ENCODE measurements at regions not wholly inside any gene's neighbourhood (a gene's known extent, or its start where the extent isn't known, plus 50 kb on each side); places are given as distances from the start of the nearest gene placed in this dataset.

GRCh38 chr3:194197396-194197960, 61.5 kb downstream of the HES1 start:
- Mint-ChIP-seq H3K4me3 (no peak overlapping the region), H3K4me1 (peaks cover 13 to 27% (median 19%) of the 10 kb centered on the region in 7 donors), H3K27me3 (peaks cover 0 to 23% (median 6%) of the 10 kb centered on the region in 5 donors), H3K36me3 (no peaks in the 10 kb centered on the region), H3K9me3 (no peaks in the 10 kb centered on the region), H3K27ac (no peak overlapping the region)
- DNase-seq (no peak), ATAC-seq (no peak)
- intact Hi-C loops (cut with micrococcal nuclease), result no loop called here
- H3K4me3 ChIP-seq (ENCODE audit: low read length), result no peak overlapping the region
- no peaks in the 10 kb centered on the region for H3K36me3 ChIP-seq (ENCODE audit: control insufficient read depth in 2 of 3, insufficient read depth in 3 of 3, low read length in 3 of 3)
- peaks cover 0 to 4% of the 10 kb centered on the region in 2 donors for H3K4me1 ChIP-seq (ENCODE audit: control insufficient read depth in 2 of 2, insufficient read depth in 2 of 2, low read length in 2 of 2)
- H3K27me3 ChIP-seq (ENCODE audit: control insufficient read depth in 2 of 2, insufficient read depth in 2 of 2, low read length in 2 of 2), result no peaks in the 10 kb centered on the region
- H3K27ac ChIP-seq (ENCODE audit: low read depth, low read length), result no peak overlapping the region
- no peaks in the 10 kb centered on the region for H3K9me3 ChIP-seq (ENCODE audit: control insufficient read depth in 2 of 3, low read length in 3 of 3)
- ChIA-PET CTCF (interaction anchor here (0.6 kb wide), 1 partner anchor 399 kb away, joined by 3 read pairs; no protein-coding TSS in a partner anchor), POLR2A (no interaction called here)

GRCh38 chr3:194197981-194198695, 62.2 kb downstream of the HES1 start:
- Mint-ChIP-seq H3K4me1 (peaks cover 13 to 30% (median 20%) of the 10 kb centered on the region in 7 donors), H3K9me3 (no peaks in the 10 kb centered on the region), H3K4me3 (no peak overlapping the region), H3K27ac (no peak overlapping the region), H3K27me3 (peaks cover 0 to 28% (median 6%) of the 10 kb centered on the region in 5 donors), H3K36me3 (no peaks in the 10 kb centered on the region)
- CTCF ChIA-PET, result interaction anchor here (0.6 kb wide), 1 partner anchor 398 kb away, joined by 3 read pairs; no protein-coding TSS in a partner anchor
- no peaks in the 10 kb centered on the region for H3K36me3 ChIP-seq (ENCODE audit: control insufficient read depth in 2 of 3, insufficient read depth in 3 of 3, low read length in 3 of 3)
- ATAC-seq (no peak), DNase-seq (no peak)
- intact Hi-C loops (cut with micrococcal nuclease), result no loop called here
- peaks cover 0 to 6% of the 10 kb centered on the region in 2 donors for H3K4me1 ChIP-seq (ENCODE audit: control insufficient read depth in 2 of 2, insufficient read depth in 2 of 2, low read length in 2 of 2)
- POLR2A ChIA-PET, result no interaction called here
- peaks cover 0 to under 1% of the 10 kb centered on the region in 2 donors for H3K27me3 ChIP-seq (ENCODE audit: control insufficient read depth in 2 of 2, insufficient read depth in 2 of 2, low read length in 2 of 2)
- no peaks in the 10 kb centered on the region for H3K9me3 ChIP-seq (ENCODE audit: control insufficient read depth in 2 of 3, low read length in 3 of 3)
- H3K27ac ChIP-seq (ENCODE audit: low read depth, low read length), result no peak overlapping the region
- no peak overlapping the region for H3K4me3 ChIP-seq (ENCODE audit: low read length)

DNA sequence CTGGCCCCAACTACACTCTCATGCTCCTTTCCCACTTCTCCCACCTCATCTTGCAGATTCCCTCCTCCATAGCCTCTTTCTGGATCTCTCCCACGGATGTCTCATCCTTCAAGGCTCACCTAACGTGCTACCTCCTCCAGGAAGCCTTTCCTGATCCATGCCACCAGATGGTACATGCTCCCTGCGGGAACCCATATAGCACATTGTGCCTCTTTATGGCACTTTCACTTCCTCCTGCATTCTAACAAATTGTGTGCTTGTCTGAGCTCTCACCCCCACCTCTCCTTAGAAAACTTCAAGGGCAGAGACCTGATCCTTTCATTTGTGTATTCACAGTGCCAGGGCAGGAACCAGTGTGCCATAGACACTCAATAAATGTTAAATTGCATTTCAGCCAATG, 63.0 kb downstream of the HES1 start:
- H3K4me3 Mint-ChIP-seq, result peak overlapping the region in 1 of 10 donors; percentile 38
- DNase-seq (no peak), ATAC-seq (no peak)
- H3K27me3 Mint-ChIP-seq, result peaks cover 6 to 32% (median 11%) of the 10 kb centered on the region in 5 donors
- CTCF ChIA-PET, result interaction anchor here (1.6 kb wide), 1 partner anchor 19 kb away, joined by 3 read pairs; no protein-coding TSS in a partner anchor
- H3K9me3 ChIP-seq (ENCODE audit: control insufficient read depth in 2 of 3, low read length in 3 of 3), result no peaks in the 10 kb centered on the region
- peaks cover 13 to 32% (median 20%) of the 10 kb centered on the region in 7 donors for H3K4me1 Mint-ChIP-seq
- H3K4me3 ChIP-seq (ENCODE audit: low read length), result no peak overlapping the region
- no peaks in the 10 kb centered on the region for H3K36me3 Mint-ChIP-seq
- H3K27ac ChIP-seq (ENCODE audit: low read depth, low read length), result no peak overlapping the region
- H3K36me3 ChIP-seq (ENCODE audit: control insufficient read depth in 2 of 3, insufficient read depth in 3 of 3, low read length in 3 of 3), result no peaks in the 10 kb centered on the region
- no peaks in the 10 kb centered on the region for H3K9me3 Mint-ChIP-seq
- peaks cover 0 to 10% of the 10 kb centered on the region in 2 donors for H3K4me1 ChIP-seq (ENCODE audit: control insufficient read depth in 2 of 2, insufficient read depth in 2 of 2, low read length in 2 of 2)
- peaks cover 0 to 6% of the 10 kb centered on the region in 2 donors for H3K27me3 ChIP-seq (ENCODE audit: control insufficient read depth in 2 of 2, insufficient read depth in 2 of 2, low read length in 2 of 2)
- POLR2A ChIA-PET, result no interaction called here
- intact Hi-C loops (cut with micrococcal nuclease), result no loop called here
- H3K27ac Mint-ChIP-seq, result no peak overlapping the region

DNA sequence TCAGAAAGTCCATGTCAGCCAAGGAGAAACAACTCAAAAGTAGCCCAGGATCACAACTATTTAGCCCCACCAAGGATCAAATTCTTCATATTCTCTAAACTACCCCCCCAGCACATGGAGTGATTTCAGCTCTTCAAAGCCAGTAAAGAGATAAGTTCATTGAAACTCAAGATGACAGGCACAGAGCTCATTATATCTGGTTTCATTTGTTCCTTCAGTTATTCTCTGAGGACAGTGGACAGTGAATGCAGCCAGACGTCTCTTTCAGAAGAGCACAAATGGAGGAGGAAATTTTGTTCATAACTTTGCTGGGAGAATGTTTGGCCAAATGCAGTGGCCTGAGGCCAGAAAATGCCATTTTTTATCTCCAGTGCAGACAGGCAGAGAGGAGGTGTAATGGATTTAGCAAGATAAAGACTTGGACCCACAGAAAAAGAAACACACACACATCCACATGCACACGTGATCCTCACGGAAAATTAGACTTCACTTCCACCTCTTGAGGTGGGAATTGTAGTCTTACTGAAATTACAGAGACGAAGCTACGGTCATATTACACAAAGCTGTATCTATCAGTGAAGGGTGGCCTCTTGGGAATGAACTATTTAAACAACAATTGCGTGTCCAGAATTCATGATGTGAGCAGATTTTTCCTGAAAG, 64.6 kb downstream of the HES1 start:
- ChIA-PET POLR2A (no interaction called here), CTCF (interaction anchor here (0.7 to 1.6 kb wide), 2 partner anchors 21 to 829 kb away, joined by 3 to 4 read pairs; no protein-coding TSS in a partner anchor)
- ATAC-seq, result no peak

GRCh38 chr3:194201953-194202666, 66.2 kb downstream of the HES1 start:
- peaks cover 6 to 40% (median 20%) of the 10 kb centered on the region in 5 donors for H3K27me3 Mint-ChIP-seq
- CTCF ChIA-PET, result no interaction called here
- DNase-seq (no peak), ATAC-seq (no peak)
- peaks cover 12 to 36% (median 28%) of the 10 kb centered on the region in 7 donors for H3K4me1 Mint-ChIP-seq
- Histone ChIP-seq H3K27me3 (ENCODE audit: control insufficient read depth in 2 of 2, insufficient read depth in 2 of 2, low read length in 2 of 2) (peaks cover 0 to 6% of the 10 kb centered on the region in 2 donors), H3K36me3 (ENCODE audit: control insufficient read depth in 2 of 3, insufficient read depth in 3 of 3, low read length in 3 of 3) (no peaks in the 10 kb centered on the region), H3K27ac (ENCODE audit: low read depth, low read length) (no peak overlapping the region), H3K9me3 (ENCODE audit: control insufficient read depth in 2 of 3, low read length in 3 of 3) (no peaks in the 10 kb centered on the region), H3K4me3 (ENCODE audit: low read length) (no peak overlapping the region), H3K4me1 (ENCODE audit: control insufficient read depth in 2 of 2, insufficient read depth in 2 of 2, low read length in 2 of 2) (peaks cover 0 to 9% of the 10 kb centered on the region in 2 donors)
- POLR2A ChIA-PET, result no interaction called here
- no peaks in the 10 kb centered on the region for H3K9me3 Mint-ChIP-seq
- H3K27ac Mint-ChIP-seq, result peak overlapping the region in 3 of 9 donors; percentile 15 to 60 (median 38)
- intact Hi-C loops (cut with micrococcal nuclease), result loop anchor here (5.0 to 10.0 kb wide), 2 partner anchors 103 to 105 kb away; no protein-coding TSS in a partner anchor
- no peaks in the 10 kb centered on the region for H3K36me3 Mint-ChIP-seq
- H3K4me3 Mint-ChIP-seq, result peak overlapping the region in 6 of 10 donors; percentile 12 to 90 (median 18)

More for the DNA sequence above, 64.6 kb downstream of the HES1 start:
- Mint-ChIP-seq H3K9me3 (no peaks in the 10 kb centered on the region), H3K4me1 (peaks cover 10 to 26% (median 19%) of the 10 kb centered on the region in 7 donors), H3K36me3 (no peaks in the 10 kb centered on the region), H3K27me3 (peaks cover 6 to 39% (median 20%) of the 10 kb centered on the region in 5 donors), H3K4me3 (no peak overlapping the region), H3K27ac (no peak overlapping the region)
- H3K4me1 ChIP-seq (ENCODE audit: control insufficient read depth in 2 of 2, insufficient read depth in 2 of 2, low read length in 2 of 2), result peaks cover 0 to 6% of the 10 kb centered on the region in 2 donors
- peaks cover 0 to 6% of the 10 kb centered on the region in 2 donors for H3K27me3 ChIP-seq (ENCODE audit: control insufficient read depth in 2 of 2, insufficient read depth in 2 of 2, low read length in 2 of 2)
- H3K27ac ChIP-seq (ENCODE audit: low read depth, low read length), result no peak overlapping the region
- H3K36me3 ChIP-seq (ENCODE audit: control insufficient read depth in 2 of 3, insufficient read depth in 3 of 3, low read length in 3 of 3), result no peaks in the 10 kb centered on the region
- intact Hi-C loops (cut with micrococcal nuclease), result loop anchor here (5.0 to 10.0 kb wide), 2 partner anchors 104 to 107 kb away; no protein-coding TSS in a partner anchor
- no peak overlapping the region for H3K4me3 ChIP-seq (ENCODE audit: low read length)
- no peaks in the 10 kb centered on the region for H3K9me3 ChIP-seq (ENCODE audit: control insufficient read depth in 2 of 3, low read length in 3 of 3)
- no peak for DNase-seq

- Histone ChIP-seq H3K4me1 (ENCODE audit: control insufficient read depth in 2 of 2, insufficient read depth in 2 of 2, low read length in 2 of 2) (peaks cover 0 to 9% of the 10 kb centered on the region in 2 donors), H3K9me3 (ENCODE audit: control insufficient read depth in 2 of 3, low read length in 3 of 3) (no peaks in the 10 kb centered on the region), H3K27ac (ENCODE audit: low read depth, low read length) (peak overlapping the region; percentile 18), H3K36me3 (ENCODE audit: control insufficient read depth in 2 of 3, insufficient read depth in 3 of 3, low read length in 3 of 3) (no peaks in the 10 kb centered on the region), H3K4me3 (ENCODE audit: low read length) (peak overlapping the region; percentile 53), H3K27me3 (ENCODE audit: control insufficient read depth in 2 of 2, insufficient read depth in 2 of 2, low read length in 2 of 2) (peaks cover 0 to 6% of the 10 kb centered on the region in 2 donors)
- Mint-ChIP-seq H3K27me3 (peaks cover 6 to 38% (median 20%) of the 10 kb centered on the region in 5 donors), H3K36me3 (no peaks in the 10 kb centered on the region), H3K4me3 (peak overlapping the region; percentile 85 to 95 (median 90)), H3K27ac (peak overlapping the region; percentile 57 to 92 (median 70)), H3K9me3 (no peaks in the 10 kb centered on the region), H3K4me1 (peaks cover 12 to 39% (median 30%) of the 10 kb centered on the region in 7 donors)
- intact Hi-C loops (cut with micrococcal nuclease), result loop anchor here (1.0 to 10.0 kb wide), 4 partner anchors 67 to 104 kb away; partner anchors contain the start of gene HES1 (in 2 of the 2)
- CTCF ChIA-PET, result no interaction called here
- ATAC-seq (peak; percentile 77), DNase-seq (peak in 8 of 9 donors; percentile 28 to 55 (median 36))
- POLR2A ChIA-PET, result no interaction called here
Observed at GRCh38 chr3:194203482-194204041, 67.6 kb downstream of the HES1 start.

Measured in naive thymus-derived CD4-positive, alpha-beta T cell (primary cell).